NCI-H2171 treated with DMSO at 0.1 percent for 48 hours (cell line): ENCODE measurements at regions not wholly inside any gene's neighbourhood (a gene's known extent, or its start where the extent isn't known, plus 50 kb on each side); places are given as distances from the start of the nearest gene placed in this dataset.
"Not testable (repeated sequence)": the region's sequence is repeated elsewhere in the genome, so short reads cannot be mapped to it uniquely, and the experiment has no call there.

Source experiments
- DNase-seq: peaks from one replicate; lab custom pipeline; 2025; lab: John Stamatoyannopoulos, UW

DNA sequence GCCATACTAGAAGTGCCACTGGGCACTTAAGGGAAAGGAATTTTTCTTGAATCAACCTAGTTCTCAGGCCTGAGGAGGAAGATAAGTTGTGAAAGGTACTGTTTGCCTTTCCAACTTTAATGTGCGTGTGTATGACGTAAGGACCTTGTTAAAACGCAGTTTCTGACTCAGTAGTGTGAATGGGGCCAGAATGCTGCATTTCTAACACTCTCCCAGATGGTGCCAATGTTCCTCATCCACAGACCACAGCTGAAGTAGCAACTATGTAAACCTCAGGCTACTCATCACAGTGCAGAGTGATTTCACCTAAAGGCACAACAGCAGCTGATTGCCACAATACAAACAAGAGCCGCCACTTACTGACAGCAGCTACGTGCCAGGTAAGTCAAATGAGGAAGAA, 103.6 kb downstream of the OTOL1 start:
- DNase-seq, result no peak

DNA sequence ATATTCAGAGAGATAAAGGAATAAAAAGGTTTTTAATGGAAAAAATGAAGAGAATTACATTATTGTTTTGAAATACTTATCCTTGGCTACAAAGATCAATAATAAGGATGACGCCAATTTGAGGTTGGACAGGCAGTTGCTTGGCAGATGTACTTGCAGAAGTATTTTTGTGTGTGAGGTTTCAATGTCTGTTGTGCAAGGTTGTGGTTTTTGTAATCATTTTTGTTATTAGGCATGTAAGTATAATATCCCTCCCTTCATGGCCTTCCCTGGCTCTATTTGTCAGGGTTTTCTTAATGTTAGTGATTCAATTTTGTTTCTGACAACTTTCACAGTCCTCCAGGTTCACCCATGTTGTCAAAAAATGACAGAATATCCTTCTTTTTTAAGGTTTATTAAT, 105.9 kb downstream of the OTOL1 start:
- no peak for DNase-seq

DNA sequence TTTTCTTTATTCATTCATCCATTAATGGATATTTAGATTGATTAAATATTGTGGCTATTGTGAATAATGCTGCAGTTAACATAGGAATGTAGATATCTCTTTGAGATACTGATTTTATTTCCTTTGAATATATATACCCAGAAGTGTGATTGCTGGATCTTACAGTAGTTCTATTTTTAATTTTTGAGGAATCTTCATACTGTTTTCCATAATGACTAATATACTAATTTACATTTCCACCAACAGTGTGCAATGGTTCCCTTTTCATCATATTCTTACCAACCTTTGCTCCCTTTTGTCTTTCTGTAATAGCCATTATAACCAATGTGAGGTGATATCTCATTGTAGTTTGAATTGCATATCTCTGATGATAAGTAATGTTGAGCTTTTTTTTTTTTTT, 106.3 kb downstream of the OTOL1 start:
- DNase-seq, result no peak

DNA sequence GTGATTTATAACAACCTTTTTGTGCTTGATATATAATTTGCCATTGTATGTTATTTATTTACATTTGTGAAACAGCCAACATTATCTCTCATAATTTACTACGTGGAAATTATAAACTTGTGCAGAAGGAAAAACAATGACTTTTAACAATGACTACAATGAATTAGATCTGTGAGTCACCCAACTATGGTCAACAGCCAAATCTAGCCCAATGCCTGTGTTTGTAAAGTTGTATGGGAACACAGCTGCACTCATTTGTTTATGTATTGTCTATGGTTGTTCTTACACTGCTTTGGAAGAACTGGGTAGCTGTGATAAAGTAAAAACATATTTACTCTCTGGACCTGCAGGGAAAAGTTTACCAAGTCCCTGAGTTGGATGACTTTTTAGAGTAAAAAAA, 110.4 kb downstream of the OTOL1 start:
- no peak for DNase-seq

DNA sequence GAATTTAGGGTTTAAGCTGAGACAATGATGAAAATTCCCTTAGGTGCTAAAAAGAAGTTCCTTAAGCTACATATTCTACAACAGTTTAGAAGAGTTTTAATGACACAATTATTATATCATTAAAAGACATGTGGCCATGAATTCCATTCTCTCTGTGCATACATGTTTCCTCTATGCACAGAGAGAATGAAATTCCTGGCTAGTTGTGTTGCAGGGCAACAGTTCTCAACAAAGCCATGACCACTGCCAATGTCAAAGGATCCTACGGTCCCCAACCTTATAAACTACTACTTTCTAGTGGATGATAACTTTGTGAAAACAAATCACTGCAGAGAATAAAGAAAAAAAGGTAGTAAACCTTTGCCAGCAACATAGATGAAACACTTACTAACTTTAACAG, 122.7 kb downstream of the OTOL1 start:
- no peak for DNase-seq

DNA sequence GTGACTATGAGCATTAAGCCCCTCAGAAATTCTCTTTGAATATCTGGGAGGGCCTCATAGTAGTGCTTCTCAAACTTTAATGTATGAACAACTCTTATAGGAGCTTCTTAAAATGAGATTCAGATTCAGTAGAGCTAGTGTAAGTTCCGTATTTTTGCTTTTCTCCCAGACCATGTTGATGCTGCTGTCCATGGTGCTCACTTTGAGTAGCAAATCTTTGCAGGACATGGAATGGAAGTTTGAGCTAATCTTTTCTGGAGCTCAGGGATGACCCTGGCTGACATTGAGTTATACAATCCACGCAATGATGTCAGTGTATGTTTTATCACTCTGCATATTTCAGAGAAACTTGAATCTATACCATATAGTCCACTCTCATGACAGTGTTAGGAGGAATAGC, 134.2 kb downstream of the OTOL1 start:
- no peak for DNase-seq

DNA sequence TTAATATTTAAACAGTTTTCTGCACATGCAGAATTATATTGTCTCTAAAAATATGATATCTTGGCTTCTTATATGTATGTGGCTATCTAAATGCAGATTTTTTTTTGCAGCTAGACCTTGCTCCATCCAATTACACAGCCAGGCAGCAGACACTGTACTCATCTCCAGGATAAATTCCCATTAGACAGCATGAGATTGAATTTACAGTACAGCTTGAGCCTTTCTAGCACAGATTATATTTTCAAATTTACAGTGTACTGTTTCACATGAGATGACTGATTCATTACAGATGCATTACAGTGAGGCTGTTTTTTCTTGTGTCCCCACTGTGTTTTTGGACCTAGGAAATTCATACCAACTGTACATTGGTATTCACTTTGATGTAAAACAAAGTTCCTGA, 134.9 kb downstream of the OTOL1 start:
- no peak for DNase-seq

DNA sequence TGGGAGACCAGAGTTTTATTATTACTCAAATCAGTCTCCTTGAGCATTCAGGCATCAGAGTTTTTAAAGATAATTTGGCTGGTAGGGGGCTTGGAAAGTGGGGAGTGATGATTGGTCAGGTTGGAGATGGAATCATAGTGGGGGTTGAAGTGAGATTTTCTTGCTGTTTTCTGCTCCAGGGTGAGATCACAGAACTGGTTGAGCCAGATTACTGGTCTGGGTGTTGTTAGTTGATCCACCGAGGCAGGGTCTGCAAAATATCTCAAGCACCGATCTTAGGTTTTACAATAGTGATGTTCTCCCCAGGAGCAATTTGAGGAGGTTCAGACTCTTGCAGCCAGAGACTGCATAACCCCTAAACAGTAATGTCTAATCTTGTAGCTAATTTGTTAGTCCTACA, 141.0 kb downstream of the OTOL1 start:
- DNase-seq, result no peak

DNA sequence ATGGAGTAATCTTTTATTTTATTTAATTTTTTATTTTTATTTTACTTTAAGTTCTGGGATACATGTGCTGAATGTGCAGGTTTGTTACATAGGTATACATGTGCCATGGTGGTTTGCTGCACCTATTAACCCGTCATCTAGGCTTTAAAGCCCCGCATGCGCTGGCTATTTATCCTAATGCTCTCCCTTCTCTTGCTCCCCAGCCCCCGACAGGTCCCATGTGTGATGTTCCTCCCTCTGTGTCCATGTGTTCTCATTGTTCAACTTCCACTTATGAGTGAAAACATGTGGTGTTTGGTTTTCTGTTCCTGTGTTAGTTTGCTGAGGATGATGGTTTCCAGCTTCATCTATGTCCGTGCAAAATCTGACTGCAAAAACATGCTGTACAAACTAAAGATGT, 142.5 kb downstream of the OTOL1 start:
- not testable (repeated sequence) for DNase-seq

DNA sequence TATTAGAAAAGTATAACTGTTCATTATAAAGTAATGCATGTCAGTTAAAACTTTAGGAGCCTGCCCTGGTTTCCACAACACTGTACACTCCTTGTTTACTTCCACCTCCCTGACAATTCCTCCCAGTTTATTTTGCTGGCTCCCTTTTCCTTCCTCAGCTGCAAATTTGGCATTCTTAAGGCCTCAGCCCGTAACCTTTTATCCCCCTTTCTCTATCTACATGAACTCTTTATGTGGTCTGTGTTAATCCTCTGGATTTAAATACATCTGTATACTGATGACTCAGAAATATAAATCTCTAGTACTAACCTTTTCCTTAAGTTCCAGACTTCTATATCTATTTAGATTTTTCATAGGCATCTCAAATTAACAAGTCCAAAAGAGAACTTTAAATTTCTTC, 143.6 kb downstream of the OTOL1 start:
- no peak for DNase-seq

DNA sequence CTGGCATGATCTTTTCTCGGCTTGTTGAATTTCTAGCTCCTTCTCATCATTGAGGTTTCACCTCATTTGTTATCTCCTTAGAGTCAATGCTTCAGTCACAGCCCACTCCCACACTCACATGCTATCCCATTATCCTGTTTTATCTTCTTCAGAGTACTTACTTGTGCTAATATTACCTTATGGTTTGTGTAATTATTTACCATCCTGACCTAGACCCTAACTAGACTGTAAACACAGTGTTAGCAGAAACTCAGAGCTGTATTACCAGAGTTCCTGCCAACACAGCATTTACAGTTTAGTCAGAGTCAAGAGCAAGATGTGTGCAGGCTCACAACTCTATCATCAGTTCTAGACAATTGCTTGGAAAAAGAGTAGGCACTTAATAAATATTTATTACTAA, 144.7 kb downstream of the OTOL1 start:
- no peak for DNase-seq

DNA sequence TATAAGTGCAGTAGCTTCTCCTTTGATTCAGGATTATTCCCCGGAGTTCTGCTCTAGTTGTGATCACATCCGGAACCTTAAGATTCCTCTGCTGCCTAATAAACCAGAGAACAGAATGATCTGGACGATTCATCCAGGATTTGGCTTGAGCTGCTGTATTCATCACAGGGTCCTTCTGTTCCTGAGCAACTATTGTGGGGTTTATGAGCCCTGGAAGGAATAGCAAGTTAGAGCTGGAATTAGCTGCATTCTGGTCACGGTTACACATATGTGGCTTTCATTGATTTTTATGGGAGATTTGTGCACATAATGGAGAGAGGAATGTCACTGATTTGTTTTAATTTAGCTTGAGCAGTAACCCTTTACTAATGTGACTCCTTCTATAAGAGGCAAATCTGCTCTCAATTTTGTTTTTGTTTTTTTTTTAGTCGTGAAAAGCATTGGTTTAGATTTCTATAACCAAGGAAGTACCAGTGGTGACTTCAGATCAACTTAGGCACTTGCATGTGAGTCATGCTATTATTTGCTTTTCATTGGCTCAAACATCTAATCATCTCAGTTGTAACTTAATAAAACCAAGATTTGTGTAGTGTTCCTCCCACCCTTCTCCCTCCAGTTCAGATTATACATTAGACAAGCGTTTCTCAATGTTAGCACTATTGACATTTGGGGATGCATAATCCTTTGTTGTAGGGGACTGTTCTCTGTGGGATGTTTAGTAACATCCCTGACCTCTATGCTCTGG, 148.5 kb downstream of the OTOL1 start:
- DNase-seq, result no peak

DNA sequence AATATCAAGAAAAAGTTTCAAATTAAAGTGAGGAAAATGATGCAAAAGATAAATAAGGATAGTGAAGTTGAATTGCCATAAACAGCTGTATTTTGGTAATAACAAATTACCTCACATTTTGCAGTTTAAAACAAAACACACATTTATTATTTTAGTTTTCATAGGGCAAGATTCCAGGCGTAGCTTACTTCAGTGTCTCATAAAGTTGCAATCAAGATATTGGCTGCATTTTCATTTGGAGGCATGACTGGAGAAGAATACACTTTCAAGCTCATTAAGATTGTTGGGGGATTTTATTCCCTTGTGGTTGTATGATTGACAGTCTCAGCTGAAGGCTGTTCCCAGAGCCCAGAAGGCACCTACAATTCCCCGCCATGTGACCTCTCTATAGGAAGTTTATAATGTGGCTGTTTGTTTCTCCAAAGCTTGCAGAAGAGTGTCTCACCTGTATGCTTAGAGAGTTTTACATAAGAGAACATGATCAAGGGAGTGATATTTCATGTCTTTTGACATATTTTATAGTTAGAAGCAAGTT, 151.4 kb downstream of the OTOL1 start:
- no peak for DNase-seq

DNA sequence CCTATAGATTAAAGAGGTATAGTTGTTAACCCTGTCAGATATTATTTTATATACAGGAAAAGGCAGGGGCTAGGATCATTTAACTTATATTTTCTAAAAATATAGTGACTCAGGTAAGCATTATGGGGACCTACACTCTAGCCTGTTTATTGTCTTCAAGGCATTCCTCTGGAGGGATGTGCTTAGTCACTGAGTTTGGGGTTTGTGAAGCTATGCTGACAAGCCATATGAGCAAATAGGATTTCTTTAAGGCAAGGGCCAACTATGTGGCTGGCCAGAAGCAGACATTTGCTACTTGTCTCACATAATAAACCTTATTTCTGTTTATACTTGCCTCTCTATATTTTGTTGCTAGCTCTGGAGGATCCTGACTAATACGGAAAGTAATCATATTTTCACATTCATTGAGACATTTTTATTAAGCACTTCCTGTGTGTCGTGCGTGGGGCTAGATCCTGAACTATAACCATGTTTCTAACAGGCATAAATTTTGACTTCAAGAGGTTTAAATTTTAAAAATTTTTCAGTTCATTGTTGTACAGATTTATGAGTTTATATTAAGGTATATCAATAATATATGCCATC, 153.4 kb downstream of the OTOL1 start:
- no peak for DNase-seq

DNA sequence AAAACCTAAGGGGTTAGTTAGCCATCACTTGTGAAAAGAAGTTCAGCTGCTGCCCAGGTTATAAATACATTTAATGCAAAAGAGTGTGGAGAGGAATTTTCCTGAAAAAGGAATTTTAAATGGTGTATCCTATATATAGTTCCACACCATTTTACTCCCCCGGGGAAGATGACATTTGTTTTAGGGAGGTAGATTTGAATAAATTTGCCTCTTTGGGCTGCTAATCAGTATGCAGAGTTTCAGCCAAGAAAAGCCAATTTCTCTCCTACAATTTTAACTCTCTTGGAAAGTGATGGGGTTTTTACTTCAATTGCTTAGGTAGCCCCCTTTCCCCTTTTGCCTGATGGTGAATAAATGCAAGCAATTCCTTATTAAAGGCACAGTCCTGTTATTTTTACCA, 161.2 kb downstream of the OTOL1 start:
- DNase-seq, result no peak

DNA sequence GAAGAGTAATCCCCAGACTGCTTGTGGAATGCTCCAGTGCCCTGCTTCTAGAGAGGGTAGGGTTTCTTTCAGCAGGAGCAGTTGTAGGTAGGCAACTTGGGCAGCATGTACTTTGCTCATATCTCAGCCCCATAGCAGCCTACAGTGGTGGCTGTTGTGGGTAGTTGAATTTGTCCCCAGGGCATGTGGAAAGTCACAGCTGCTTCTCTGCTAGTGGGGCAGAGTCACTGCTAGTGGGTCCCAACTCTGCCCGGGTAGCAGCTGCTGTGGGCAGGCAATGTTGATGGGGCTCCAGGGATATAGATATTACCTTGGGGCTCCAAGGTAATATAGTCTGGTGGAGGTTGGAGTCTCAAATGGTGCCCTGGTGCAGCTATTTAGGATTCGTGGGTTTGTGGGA, 174.5 kb downstream of the OTOL1 start:
- no peak for DNase-seq

DNA sequence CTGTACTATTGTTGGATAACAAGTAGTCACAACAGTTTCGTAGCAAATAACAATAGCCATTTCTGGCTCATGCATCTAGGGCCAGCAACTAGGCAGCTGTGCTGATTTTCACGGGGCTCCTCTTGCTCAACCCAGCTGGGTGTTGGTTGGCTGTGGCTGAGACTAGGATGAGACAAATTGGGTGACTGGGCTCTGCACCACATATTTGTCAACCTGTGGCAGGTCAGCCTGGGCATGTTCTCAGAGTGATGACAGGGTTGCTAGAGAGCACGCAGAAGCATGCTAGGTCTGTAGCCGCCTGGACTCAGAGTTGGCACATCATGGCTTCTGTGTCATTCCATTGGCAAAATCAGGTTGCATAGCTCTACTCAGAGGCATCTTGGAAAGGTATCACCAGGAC, 175.9 kb downstream of the OTOL1 start:
- DNase-seq, result no peak

DNA sequence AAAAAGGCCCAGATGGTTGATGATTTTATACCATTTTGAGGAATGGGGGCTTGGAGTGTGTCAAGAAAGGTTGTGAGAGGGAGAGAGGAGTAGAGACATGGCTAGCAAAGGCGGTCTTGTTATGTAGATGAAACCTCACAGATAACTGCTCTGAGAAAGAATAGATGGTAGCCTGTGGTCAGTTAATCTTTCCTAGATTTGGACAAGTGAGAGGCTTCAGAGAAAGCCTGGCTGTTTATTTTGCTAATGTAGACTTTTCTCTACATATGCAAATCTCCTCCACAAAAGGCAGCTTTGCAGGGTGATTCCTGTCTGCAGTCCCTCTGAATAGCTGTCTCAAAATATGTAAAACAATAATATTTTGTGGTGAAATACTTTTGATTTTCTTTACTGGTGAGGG, 177.3 kb downstream of the OTOL1 start:
- DNase-seq, result no peak

DNA sequence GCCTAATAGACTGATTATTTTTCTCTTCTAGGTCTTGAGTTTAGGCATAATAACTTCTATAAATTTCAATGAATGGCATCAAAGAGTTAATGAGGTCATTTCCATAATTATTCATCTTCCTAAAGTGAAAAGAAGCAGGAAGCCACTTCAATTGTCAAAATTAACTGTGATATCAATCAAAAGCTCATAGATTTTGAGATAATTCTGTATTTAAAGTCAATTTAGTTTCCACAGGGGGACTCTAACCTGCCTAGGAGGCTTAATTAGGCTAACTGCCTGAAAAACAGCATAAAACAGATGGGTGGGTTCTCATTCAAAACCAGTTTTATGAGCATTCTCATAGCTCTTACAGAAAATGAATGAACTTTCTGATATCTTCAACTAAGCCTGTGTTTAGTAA, 177.8 kb downstream of the OTOL1 start:
- DNase-seq, result no peak

DNA sequence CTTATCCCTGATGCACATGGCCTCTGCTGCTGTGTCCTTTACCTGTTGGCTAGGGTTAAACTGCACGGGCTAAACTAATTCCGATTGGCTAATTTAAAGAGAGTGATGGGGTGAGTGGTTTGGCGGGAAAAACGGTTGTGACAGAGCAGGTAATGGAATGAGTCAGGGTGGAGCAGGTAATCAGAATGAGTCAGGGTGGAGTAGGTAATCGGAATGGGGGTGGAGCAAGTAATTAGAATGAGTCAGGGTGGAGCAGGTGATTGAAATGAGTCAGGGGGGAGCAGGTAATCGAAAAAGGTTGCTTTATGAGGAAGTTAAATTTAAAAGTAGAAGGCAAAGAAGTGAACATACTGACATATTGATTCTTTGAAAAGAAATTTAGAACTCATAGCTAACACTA, 185.2 kb downstream of the OTOL1 start:
- not testable (repeated sequence) for DNase-seq

DNA sequence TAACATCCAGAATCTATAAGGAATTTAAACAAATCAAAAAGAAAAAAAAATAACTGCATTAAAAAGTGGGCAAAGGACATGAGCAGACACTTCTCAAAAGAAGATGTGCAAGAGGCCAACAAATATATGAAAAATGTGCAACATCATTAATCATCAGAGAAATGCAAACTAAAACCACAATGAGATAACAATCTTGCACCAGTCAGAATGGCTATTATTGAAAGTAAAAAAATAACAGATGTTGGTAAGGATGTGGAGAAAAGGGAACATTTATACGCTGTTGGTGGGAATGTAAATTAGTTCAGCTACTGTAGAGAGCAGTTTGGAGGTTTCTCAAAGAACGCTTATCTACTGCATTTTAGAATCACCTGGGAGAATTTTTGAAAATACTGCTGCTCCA, 186.1 kb downstream of the OTOL1 start:
- DNase-seq, result no peak

DNA sequence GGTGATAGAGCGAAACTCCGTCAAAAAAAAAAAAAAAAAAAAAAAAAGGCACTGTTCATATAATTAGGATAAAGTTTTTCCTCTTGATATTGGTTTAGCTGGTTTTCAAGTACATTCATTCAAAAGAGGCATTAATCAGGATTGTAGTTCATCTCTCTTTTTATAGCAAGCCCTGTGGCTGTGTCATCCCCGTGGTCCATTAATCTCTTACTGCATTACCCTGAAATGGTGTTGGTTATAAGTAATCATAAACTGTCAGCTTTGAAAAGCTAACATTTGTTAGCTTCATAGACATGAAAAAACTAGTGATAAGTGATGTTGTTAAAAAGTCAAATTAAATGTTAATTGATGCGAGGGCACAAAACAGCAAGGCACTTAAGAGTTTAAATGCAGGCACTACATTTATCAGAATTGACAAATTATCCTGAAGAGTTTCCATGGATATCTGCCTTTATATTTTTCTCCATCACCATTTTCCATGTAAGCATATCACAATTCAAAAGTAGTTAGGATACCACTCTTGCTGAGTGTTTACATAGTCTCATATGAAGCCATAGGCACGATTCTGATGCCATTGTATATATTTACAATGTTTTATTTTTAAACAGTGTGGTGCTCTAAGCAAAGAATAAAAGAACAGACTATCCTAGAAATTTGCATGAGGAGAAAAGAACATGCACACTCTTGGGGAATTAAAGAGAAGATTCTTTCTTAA, 193.1 kb downstream of the OTOL1 start:
- no peak for DNase-seq

DNA sequence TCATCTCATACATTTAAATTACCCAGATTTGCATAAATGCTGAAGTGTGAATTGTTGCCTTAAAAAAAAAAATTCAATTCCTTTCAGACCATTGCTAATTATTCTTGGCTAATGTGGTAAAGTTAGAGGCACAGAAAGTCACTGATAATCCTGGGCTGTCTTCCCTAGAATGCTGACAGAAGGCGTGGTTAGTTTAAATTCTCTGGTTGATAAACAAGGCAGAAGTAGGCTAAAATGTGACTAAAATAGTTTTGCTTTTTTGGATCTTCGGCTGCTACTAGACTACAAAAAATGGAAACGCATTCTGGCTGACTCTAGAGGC, 193.7 kb downstream of the OTOL1 start:
- no peak for DNase-seq

DNA sequence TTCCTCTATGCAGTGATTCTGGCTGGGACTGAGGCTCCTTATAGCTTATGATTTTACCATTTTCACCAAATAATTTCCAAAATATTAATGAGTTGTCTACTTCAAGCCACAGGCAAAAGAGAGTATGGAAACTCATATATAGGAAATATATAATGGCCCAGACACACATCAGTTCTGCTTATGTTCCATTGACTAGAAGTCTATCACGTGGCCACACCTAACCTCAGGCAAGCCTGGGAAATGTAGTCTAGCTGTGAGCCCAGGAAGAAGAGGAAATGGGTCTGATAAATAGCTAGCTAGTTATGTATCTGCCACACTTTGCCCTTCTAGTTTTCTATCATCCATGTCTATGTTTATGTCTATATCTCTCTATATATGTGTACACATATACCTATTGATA, 195.1 kb downstream of the OTOL1 start:
- no peak for DNase-seq
